Vagina (tissue), 2 donors: ENCODE measurements at regions not wholly inside any gene's neighbourhood (a gene's known extent, or its start where the extent isn't known, plus 50 kb on each side); places are given as distances from the start of the nearest gene placed in this dataset.

ENCODE experiments used
- POLR2AphosphoS5 ChIP-seq, 2 donors: sonication (generic); formaldehyde crosslinking; IDR thresholded peaks; one replicate each; pipeline ENCODE4 v1.9.0; 2017; ENCODE audit warnings: antibody characterized with exemption in 2 of 2, mild to moderate bottlenecking in 2 of 2, low read depth in 1 of 2; ENCODE audit not compliant: insufficient read depth in 1 of 2
- TF ChIP-seq, protein P1 (sequence below), 3 experiments: fragments of 450-650 bp in 2 of 3; fragments of 200-600 bp in 1 of 3; sonication (generic) in 1 of 3; IDR thresholded peaks; one replicate each; pipeline ENCODE4 v1.5.1; 2017 to 2019; ENCODE audit warnings: antibody characterized with exemption in 3 of 3, mild to moderate bottlenecking in 2 of 3, moderate library complexity in 2 of 3

DNA sequence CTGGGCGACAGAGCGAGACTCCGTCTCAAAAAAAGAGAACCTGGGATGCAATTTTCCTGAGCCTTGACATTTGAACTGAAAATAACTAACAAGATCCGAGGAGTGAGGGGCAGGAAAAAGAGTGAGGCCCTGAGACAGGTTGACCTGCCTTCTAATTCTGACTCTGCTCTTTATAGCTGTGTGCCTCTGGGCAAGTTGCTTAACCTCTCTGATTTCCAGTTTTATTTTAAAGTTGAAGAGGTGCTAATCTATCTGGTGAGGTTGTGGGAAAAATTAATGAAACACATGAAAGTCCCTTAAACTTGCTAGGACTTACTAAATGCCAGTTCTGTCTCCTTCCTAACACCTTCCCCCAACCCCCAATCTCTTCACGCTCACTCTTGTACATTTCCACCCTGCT, 108.4 kb upstream of the MGAT5 start:
- TF ChIP-seq POLR2AphosphoS5 (IDR thresholded peaks at IDR 0.05; ENCODE audit: insufficient read depth in 1 of 2, low read depth in 1 of 2) = no peak
- TF ChIP-seq, protein P1, sequence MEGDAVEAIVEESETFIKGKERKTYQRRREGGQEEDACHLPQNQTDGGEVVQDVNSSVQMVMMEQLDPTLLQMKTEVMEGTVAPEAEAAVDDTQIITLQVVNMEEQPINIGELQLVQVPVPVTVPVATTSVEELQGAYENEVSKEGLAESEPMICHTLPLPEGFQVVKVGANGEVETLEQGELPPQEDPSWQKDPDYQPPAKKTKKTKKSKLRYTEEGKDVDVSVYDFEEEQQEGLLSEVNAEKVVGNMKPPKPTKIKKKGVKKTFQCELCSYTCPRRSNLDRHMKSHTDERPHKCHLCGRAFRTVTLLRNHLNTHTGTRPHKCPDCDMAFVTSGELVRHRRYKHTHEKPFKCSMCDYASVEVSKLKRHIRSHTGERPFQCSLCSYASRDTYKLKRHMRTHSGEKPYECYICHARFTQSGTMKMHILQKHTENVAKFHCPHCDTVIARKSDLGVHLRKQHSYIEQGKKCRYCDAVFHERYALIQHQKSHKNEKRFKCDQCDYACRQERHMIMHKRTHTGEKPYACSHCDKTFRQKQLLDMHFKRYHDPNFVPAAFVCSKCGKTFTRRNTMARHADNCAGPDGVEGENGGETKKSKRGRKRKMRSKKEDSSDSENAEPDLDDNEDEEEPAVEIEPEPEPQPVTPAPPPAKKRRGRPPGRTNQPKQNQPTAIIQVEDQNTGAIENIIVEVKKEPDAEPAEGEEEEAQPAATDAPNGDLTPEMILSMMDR (IDR thresholded peaks at IDR 0.05) = no peak
